ENCODE measurements at regions not wholly inside any gene's neighbourhood (a gene's known extent, or its start where the extent isn't known, plus 50 kb on each side); places are given as distances from the start of the nearest gene placed in this dataset.
"Not testable (repeated sequence)": the region's sequence is repeated elsewhere in the genome, so short reads cannot be mapped to it uniquely, and the experiment has no call there.

DNA sequence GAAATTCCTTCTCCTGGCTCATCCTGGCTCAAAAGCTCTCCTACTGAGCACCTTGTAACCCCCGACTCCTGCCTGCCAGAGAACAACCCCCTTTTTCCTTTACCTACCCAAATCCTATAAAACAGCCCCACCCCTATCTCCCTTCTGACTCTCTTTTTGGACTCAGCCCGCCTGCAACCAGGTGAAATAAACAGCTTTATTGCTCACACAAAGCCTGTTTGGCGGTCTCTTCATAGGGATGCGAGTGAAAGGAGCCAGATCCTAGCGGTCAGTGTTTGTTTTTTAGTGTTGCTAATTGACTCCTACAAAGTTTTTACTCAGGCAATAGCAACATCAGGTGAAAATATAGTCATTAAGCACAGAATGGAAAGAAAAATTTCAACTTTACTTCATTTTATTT, 592.3 kb upstream of the AADAT start:
- DNase-seq = not testable (repeated sequence)

DNA sequence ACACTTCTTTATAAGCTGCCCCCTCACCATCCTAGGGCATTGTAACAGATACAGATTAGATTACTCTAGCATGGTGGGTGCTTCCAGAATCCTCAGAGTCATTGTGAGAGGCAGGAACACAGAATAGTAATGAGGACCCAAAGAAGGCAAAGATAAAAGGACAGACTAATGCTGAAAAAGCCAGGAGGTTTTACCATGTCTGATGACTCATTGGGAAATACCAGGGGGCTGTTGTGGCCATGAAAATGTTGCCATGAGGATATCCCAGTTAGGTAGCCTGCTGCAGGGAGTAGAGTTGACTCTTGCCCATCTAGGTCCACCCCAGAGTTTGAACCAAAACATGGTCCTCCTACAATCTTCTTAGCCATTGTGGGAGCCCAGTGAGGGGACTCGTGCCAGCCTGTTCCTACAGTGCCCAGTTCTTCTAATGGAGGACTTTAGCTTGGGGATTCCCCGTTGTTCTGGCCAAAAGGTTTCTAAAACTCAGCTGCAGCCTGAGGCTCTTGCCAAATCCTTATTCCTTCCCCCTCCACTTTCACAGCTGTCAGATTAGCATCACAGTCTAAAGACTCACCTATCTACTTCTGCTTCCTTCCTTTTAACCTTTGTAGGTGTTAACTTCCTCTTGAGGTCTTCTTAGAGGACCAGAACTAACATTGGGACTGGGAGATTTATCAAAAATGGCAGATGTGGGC, 586.0 kb upstream of the AADAT start:
- peak; percentile 12 for DNase-seq

DNA sequence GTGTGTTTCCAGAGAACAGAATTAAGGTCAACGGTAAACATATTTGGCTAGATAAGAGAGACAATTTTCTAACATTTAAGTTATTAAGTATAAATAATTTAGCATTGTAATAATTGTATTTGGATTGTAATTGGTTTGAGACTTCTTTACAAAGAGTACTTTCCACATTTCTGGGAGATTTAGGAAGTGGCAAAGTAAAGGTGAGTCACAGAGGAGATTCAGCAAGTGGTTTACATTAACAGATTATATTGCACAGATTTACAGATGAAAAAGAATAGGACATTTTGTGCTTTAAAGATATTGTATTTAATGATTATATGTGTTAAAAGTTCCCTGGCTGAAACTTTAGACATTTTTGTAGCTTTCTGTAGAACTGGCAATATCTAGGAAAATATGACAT, 584.4 kb upstream of the AADAT start:
- no peak for DNase-seq

DNA sequence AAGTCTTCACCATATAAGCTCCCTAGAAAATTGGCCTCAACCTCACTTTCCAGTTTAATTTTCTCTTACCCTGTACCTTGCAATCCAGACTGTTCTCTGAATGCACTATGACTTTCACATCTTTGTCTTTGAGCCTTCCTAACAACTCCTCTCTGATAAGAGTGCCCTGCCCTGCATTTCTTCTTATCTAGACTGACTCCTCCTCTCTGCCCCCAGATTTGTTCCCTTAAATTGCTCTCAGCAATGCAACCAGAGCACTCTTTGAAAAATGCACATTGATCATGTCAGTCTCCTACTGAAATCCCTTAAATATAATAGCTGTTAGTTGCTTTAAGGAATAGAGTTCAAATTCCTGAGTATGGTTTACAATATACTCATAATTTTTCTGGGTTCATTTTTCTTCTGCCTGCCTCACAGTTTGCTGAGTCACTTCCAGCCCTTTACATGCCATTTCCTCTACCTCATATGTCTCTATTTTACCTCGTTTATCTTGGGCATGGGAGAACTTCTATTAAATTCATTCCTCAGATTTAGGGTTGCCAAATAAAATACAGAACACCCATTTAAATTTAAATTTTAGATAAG, 582.7 kb upstream of the AADAT start:
- DNase-seq = peak; percentile 82

DNA sequence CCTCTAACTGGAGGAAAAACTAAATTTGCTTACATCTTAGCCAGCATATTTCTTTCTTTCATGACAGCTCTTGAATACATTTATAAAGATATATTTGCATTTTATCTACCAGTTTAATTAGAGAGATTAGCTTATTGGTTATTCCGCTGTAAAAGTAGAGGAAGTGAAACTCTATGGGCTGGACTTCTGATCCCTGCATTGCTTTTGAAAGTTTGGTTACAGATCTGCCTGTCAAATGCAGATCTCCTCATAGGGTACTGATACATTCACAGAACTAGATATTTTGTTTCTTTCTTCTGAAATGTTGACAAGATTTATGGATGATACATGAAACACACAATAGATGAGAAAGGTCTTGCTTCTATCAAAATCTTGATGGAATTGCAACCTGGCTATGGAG, 581.4 kb upstream of the AADAT start:
- no peak for DNase-seq

DNA sequence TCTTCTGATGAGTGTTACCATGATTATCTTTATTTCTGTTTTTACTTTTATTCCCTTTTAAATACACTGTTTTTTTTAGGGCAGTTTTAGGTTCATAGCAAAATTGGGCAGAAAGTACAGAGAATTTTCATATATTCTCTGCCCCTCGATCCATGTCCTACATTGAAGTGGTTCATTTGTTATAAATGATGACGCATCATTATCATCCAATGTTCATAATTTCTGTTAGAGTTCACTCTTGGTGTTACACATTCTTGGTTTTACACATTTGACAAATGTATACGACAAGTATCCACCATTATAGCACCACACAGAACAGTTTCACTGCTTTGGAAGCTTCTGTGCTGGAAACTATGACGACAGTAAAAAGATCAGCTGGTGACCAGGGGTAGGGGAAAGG, 578.1 kb upstream of the AADAT start:
- DNase-seq = no peak

DNA sequence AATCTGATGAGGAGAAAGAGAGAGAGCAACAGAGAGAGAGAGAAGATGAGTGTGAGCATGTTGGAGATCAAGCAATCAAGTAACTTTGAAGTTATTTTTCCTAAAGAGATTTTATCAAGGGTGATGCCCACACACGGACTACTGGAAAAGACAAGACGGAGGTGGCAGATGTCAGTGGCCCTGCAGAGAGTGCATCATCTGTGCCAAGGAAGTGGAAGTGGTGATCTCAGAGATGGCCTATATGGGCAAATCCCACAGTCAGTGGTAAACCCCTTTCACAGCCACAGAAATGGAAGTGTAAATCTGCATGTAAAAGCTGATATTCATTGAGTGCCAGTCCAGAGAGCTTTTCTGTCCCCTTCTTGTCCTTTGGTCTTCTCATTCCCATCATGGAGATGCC, 577.2 kb upstream of the AADAT start:
- DNase-seq = no peak

DNA sequence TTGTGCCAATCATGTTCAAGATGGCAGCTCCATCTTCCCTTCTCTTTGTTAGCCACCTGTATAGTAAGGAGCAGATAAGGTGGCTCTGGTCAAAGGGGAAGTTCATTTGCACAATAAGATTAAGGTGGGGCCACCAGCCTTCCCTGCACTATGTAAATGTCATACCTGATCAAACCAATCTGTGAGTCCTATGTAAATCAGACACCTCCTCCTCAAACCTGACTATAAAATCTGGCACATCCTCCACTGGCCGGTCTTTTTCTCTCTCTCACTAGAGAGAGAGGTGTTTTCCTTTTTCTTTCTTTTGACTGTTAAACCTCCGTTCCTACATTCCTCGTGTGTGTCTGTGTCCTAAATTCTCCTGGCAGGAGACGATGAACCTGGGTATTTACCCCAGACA, 572.5 kb upstream of the AADAT start:
- peak; percentile 35 for DNase-seq

DNA sequence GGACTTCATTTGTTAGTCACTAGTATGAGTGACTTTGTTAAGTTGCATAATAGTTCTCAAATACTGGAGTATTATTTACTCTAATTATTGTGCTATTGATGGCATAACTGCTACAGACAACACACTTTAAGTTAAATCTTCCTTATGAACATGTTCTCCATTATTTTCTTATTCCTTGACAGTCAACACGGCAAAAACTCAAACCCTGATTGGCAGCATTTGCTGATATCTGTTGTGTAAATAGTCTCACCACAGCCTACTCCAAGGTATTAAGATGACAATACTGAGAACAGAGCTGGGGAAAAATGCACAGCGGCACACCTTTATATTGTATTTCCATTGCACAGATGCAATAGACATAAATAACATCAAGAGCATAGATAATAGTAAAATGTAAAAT, 568.0 kb upstream of the AADAT start:
- no peak for DNase-seq

DNA sequence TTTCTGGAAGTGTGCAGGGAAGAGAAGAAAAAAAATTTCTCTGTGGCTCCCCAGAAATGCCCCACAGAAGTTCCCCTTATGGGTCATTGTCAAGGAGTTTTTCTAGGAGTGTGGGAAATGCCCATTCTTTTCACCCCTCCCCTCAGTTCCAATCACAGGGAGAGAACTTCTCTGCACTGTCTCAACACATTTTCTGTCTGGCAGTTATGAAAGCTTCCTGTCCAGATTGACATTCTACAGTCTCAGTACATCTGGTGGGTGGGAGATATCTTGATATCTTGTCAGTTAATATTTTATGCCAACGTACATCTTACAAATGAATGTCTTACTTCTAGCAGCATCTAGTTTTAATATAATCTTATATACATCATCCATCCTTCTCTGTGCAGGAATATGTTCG, 566.8 kb upstream of the AADAT start:
- DNase-seq = no peak

DNA sequence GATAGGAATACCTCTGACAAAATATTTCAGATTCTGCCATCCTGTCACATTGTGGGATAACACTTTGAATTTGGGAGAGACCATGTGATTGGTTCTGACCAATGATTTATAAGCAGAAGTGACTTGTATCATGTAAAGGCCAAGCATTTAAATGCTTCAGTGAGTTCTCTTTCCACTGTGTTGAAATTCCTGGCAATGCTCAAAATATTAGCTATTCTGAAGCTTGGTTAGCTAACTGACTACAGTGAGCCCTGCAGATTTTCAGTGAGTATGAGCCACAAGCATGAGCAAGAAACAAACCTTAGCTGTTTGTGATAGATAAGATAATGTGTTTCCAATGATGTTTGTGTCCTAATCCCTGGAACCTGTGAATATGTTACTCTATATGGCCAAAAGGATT, 562.8 kb upstream of the AADAT start:
- DNase-seq = no peak

DNA sequence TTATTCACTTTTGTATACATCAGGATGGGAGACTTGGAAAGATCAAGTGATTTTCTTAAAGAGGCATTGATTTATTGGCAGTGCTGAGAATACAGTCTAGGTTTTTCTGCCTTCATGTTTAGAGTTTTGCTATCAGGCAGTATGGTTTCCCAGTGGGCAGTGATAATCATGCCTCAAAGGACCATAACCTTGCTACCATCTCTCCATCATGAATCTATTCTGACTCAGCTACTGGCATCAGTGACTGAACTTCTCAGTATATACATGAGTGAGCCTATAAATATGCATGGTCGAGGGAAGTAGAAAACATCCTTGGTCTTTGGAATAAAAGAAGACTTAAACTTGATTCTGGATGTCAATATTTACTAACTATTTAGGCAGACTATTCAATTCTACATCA, 562.0 kb upstream of the AADAT start:
- no peak for DNase-seq

DNA sequence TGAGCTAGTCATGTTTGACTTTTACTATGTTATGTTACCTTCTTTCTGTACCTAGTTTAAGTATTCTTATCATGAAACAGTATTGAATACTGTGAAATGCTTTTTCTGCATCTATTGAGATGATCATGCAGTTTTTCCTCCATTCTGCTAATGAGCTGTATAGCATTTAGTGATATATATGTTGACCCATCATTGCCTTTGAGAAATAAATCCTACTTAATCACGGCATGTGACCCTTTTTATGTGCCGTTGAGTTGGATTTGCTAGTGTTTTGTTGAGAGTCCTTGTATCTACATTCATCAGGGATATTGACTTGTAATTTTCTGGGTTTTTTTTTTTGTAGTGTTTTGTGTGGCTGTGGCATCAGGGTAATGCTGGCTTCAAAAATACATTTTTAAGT, 537.7 kb upstream of the AADAT start:
- no peak for DNase-seq

DNA sequence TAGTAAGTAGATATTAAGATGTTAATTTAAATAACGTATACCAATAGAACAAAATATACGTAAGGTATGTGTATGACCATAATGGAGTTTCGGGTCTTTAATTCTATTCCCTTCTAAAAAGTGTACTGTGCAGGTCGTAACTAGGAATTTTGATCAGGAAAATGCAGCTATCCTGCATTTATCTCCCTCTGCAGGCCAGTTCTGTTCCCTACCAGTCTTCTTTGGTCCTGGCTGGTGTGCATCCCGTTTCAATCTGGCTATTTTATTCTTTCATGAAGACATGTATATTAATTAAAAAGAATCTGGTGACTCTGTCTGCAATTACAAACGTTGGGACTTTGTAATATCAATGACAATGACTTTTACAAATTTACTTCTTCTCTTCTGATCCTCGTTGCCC, 534.1 kb upstream of the AADAT start:
- peak; percentile 0 for DNase-seq

DNA sequence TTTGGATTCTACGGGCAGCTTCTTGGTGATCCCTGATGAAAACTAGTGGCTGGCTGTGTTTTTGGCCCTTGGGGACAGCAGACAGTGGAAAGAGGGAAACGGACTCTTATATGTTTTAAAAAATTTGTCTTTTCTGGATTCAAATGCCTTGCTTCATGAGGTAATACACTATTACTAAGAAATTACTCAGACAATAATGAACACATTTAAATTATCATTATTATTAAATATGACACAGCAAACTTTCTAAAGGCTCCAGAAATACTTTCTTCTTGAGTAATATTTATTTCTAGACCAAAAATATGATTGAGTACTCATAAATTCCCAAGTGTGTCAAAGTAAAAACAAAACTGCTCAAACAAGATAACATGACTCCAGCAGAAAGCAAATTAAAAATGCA, 520.7 kb upstream of the AADAT start:
- DNase-seq = no peak

DNA sequence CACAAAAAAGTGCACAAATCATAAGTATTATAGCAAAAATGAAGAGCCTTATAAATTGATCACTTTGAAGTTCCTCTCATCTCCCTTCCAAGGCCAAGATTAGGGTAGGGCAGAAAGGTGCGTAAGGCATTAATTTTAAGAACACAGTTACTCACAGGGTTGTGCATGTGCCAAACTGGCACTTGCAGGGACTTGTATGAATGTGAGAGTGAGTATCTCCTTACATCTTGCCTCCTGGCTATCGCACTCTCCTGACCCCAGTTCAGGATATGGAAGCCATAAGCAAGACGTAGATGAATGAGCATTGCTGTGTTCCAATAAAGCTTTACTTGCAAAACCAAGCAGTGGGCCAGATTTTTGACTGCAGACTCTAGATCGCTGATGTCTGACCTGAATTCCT, 510.1 kb upstream of the AADAT start:
- DNase-seq = no peak

DNA sequence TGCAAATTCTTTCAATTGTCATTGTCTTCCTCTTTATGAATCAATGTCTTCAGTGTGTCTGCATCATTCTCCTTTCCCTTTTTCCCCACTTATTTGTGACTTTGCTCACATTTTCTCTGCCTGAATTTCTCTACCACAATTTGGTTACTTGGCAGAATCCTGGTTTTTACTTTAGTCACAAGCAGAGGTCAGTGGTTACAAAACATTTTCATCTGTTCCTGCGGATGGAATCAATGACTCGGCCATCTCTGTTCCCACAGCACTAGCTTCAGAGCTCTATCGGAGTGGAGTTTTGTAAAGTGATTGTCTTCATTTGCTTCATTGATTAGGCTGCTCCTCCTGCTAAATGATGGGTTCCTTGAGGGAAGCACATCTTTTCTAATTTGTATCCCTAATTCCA, 501.3 kb upstream of the AADAT start:
- no peak for DNase-seq

DNA sequence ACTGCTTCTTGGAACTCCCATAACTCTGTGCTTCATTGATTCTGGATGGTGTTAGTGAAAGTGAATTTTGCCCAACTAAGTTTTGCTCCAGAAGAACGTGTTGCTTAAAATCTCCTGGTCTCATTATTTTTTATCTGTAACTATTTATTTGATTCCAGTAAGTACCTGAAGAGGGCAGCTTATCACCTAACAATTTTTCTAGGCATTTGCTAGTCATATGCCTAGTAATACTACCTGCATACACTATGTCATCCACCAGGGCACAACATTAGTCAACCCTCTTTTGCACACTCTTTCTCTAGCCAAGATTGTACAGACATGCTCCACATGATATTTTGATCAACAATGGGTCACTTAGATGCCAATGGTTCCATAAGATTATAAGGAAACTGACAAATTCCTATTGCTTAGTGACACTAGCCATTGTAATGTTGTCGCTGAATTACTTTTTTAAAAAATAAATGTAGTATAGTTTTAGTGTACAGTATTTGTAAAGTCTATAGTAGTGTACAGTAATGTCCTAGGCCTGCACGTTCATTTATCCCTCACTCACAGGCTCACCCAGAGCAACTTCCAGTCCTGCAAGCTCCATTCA, 499.9 kb upstream of the AADAT start:
- peak; percentile 72 for DNase-seq

DNA sequence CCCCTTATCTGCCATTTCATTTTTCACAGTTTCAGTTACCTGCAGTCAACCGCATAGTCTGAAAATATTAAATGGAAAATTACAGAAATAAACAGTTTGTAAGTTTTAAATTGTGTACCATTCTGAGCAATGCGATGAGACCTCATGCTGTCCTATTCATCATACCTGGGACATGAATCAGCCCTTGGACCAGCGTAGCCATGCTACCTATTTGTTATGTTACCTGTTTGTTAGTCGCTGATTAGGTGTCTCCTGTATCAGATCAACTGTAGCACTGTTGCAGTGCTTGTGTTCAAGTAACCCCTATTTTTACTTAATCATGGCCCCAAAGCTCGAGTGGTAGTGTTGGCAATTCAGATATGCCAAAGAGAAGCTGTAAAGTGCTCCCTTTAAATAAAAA, 492.2 kb upstream of the AADAT start:
- DNase-seq = no peak

DNA sequence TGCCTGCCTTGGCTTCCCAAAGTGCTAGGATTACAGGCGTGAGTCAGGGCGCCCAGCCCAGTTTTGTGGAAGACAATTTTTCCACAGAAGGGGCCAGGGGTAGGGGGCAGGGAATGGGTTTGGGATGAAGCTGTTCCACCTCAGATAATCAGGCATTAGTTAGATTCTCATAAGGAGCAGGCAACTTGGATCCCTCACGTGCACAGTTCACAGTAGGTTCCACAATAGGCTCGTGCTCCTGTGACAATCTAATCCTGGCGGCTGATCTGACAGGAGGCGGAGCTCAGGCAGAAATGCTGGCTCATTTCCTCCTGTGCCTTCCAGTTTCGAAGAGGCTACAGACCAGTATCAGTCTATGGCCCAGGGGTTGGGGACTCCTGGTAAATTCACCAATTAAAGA, 491.6 kb upstream of the AADAT start:
- DNase-seq = peak; percentile 32

DNA sequence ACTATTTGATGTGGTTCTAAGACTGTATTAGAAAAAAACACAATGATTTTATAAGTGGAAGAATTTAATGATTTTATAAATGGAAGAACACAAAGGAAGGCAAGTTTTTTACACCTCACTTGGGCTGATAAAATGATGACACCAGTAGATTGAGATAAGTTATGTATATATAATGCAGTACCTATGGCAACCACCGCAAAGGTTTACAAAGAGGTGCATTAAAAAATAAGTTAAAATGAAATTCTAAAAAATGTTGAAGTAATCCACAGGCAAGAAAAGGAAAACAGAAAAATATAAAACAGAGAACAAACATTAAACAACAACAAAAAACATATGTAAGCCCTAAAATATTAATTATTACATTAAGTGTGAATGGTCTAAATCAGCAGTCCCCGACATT, 490.9 kb upstream of the AADAT start:
- DNase-seq = no peak

DNA sequence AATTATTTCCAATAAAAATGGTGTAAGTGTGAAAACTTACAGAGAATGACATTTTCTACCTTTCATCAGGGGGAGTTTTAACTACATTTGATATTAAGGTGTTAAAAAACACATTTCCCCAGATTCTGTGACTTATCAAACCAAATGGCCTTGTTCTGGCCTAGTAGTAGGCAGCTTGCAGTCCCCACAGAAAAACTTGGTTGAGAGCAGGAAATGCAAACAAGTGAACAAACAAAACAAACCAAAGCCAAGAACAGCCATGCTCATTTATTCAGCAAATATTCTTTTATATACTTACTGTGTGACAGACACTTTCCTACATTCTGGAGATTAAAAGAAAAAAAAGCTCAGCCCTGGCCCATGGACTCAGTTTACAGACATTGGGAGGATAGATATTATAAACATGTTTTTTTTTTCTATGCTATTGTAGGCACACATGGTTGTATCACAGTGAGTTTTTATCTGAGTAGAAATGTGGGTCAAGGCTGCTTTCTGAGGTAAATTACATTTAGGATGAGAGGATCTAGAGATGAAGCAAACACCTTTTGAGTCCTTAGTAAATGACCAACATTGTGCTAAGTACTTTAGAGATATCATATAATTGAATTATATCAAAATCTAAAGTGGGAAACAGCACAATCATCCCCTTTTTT, 449.2 kb upstream of the AADAT start:
- no peak for DNase-seq

DNA sequence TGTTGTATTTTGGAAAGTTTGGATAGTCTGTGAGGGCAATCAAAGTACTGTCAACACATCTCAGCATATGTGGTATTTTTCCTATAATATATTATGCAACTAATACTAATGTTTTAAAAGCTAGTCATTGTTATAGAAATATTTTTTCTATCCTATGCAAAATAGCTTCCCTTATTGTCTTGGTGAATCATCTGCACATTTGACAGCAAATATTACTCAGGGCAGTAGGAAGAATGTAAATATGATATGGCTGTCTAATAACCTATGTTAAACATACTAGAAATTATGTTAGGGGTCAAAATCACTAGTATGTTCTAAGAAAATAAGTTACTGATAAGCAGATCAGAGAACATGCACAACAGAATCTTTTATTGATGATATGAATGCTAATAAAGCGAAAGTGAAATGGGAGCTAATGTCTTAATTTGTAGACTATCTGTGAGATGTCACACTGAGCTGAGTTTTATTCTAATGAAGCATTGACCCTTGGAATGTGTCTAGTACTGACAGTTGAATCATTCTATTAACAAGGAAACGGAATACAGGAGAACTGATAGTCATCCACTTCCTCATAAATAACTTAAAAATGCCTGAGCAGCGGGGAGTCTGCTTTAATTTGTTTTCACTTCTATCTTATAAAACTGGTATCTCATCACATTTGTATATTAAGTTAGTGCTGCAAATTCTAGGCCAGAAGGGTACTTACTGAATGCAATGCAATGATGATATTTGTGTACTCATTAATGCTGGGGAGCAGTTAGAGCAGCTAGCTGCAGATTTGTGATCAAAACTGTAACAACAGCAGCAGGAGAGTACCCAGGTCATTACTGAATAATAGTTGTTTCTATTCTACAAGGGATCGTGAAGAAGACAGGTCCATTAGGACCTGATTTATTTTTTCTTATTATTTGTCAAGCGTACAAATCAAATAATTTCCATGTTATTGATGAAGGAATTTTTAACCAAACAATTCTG, 440.3 kb upstream of the AADAT start:
- DNase-seq = no peak

Data from NCI-H82 (cell line).